ENCODE measurements at regions not wholly inside any gene's neighbourhood (a gene's known extent, or its start where the extent isn't known, plus 50 kb on each side); places are given as distances from the start of the nearest gene placed in this dataset.

- H3K4me3 Mint-ChIP-seq, result no peak overlapping the region
- Histone ChIP-seq H4K8ac (replicated peaks; ENCODE audit: insufficient read length, low read depth, low read length) (no peak overlapping the region), H3K18ac (ENCODE audit: insufficient read length, low read depth, low read length) (no peak overlapping the region), H2BK12ac (ENCODE audit: insufficient read length, low read depth, low read length) (no peak overlapping the region), H3K79me1 (ENCODE audit: insufficient read depth, low read depth, low read length, poor library complexity, severe bottlenecking) (no peaks in the 10 kb centered on the region), H3K23me2 (ENCODE audit: insufficient read length, low read depth, low read length, poor library complexity, severe bottlenecking) (no peaks in the 10 kb centered on the region), H2BK120ac (ENCODE audit: low read depth, low read length, poor library complexity, severe bottlenecking) (no peak overlapping the region), H3K14ac (ENCODE audit: insufficient read depth, low read length) (no peak overlapping the region), H3K27ac (ENCODE audit: insufficient read length, low read depth, low read length) (no peak overlapping the region), H3K56ac (ENCODE audit: insufficient read length, low read depth, low read length) (no peak overlapping the region), H2BK15ac (ENCODE audit: low read depth, low read length) (no peak overlapping the region), H3K27me3 (ENCODE audit: insufficient read depth, low read length) (no peaks in the 10 kb centered on the region), H4K91ac (ENCODE audit: insufficient read length, low read depth, low read length) (no peak overlapping the region), H3K4me2 (ENCODE audit: insufficient read depth, insufficient read length, low read length) (no peak overlapping the region), H4K5ac (ENCODE audit: insufficient read length, low read depth, low read length) (no peak overlapping the region), H2AFZ (ENCODE audit: low read length) (no peak overlapping the region), H3K9ac (ENCODE audit: extremely low read depth, insufficient read length, low read length) (no peak overlapping the region), H3T11ph (ENCODE audit: low read length) (no peak overlapping the region), H2AK5ac (ENCODE audit: insufficient read length, low read length) (no peak overlapping the region), H3K9me3 (ENCODE audit: control insufficient read depth, low read depth, low read length) (no peaks in the 10 kb centered on the region), H3K23ac (ENCODE audit: insufficient read length, low read depth, low read length) (no peak overlapping the region), H3K4me1 (ENCODE audit: insufficient read depth, low read length) (peaks cover 7% of the 10 kb centered on the region), H2BK20ac (ENCODE audit: low read depth, low read length, poor library complexity, severe bottlenecking) (no peak overlapping the region), H2BK5ac (ENCODE audit: insufficient read length, low read length) (no peak overlapping the region), H4K20me1 (ENCODE audit: control insufficient read depth, insufficient read depth, insufficient read length) (no peaks in the 10 kb centered on the region), H3K79me2 (ENCODE audit: insufficient read depth, low read length) (no peaks in the 10 kb centered on the region), H3K4ac (ENCODE audit: low read depth, low read length) (no peak overlapping the region)
- no peak overlapping the region for H3K27ac Mint-ChIP-seq
- TF ChIP-seq CTCF (conservative IDR thresholded peaks at IDR 0.05), result no peak
- H3K9me3 Mint-ChIP-seq, result no peaks in the 10 kb centered on the region
- no CpG with 5 or more reads among the region's 3 CpGs for WGBS (ENCODE audit: extremely low coverage, insufficient read length, low lambda C conversion rate)
- H3K27me3 Mint-ChIP-seq (ENCODE audit: low read depth), result no peaks in the 10 kb centered on the region
- DNase-seq, result no peak
- no peaks in the 10 kb centered on the region for H3K36me3 Mint-ChIP-seq (ENCODE audit: insufficient read depth in 1 of 3, low read depth in 3 of 3)
- H3K4me1 Mint-ChIP-seq, result peaks cover 36 to 43% of the 10 kb centered on the region in 2 experiments
These were observed 691.0 kb downstream of the ZEB2 start for GRCh38 chr2:143828763-143829537.

Measured in H9 (cell line).